IMR-90 (cell line): ENCODE measurements at regions not wholly inside any gene's neighbourhood (a gene's known extent, or its start where the extent isn't known, plus 50 kb on each side); places are given as distances from the start of the nearest gene placed in this dataset.

ENCODE experiments used
- ATAC-seq: fragments of 200-7000 bp; cut with Tn5 transposase; 2 replicates; pipeline ENCODE4 v1.9.1; 2020; ENCODE audit warnings: low read depth, mild to moderate bottlenecking, moderate library complexity
- BruUV-seq: library from RNA; stranded (reverse); fragments of 400-500 nt; replicated peaks from 2 replicates; lab custom pipeline; 2021; lab: Mats Ljungman, UMichigan
- CTCF ChIA-PET: fragments of 300-600 bp; formaldehyde crosslinking; extraction: SDS; loops from one replicate; lab custom pipeline; 2021; ENCODE audit warnings: antibody characterized with exemption; lab: Yijun Ruan, JAX
- POLR2A ChIA-PET: fragments of 300-600 bp; sonication (Branson Sonifier 250); formaldehyde crosslinking; loops from one replicate; lab custom pipeline; 2022; ENCODE audit warnings: antibody characterized with exemption; ENCODE audit not compliant: unreplicated experiment; lab: Charles Lee
- DNase-seq: peaks from one replicate; pipeline ENCODE4 v3.0.0; 2013
- H2AFZ ChIP-seq: replicated peaks from 2 replicates; pipeline ENCODE3; 2013; ENCODE audit warnings: low read length, mild to moderate bottlenecking; ENCODE audit not compliant: poor library complexity
- H2AK5ac ChIP-seq: 2 replicates; pipeline ENCODE4 v1.6.1; 2013; ENCODE audit warnings: low read depth, low read length, inconsistent platforms
- H2AK9ac ChIP-seq: replicated peaks from 2 replicates; pipeline ENCODE3; 2013; ENCODE audit warnings: mild to moderate bottlenecking, low read depth, low read length, moderate library complexity; ENCODE audit not compliant: poor library complexity
- H2BK120ac ChIP-seq: 2 replicates; pipeline ENCODE4 v1.6.1; 2013; ENCODE audit warnings: low read depth, low read length, inconsistent platforms
- H2BK15ac ChIP-seq: 3 replicates; pipeline ENCODE4 v1.6.1; 2013; ENCODE audit warnings: low read depth, low read length, inconsistent platforms
- H2BK20ac ChIP-seq: 2 replicates; pipeline ENCODE4 v1.6.1; 2013; ENCODE audit warnings: low read depth, mild to moderate bottlenecking, inconsistent platforms, low read length, moderate library complexity
- H2BK5ac ChIP-seq: 2 replicates; pipeline ENCODE4 v1.6.1; 2013; ENCODE audit warnings: mild to moderate bottlenecking, low read depth, low read length, inconsistent platforms; ENCODE audit not compliant: poor library complexity, severe bottlenecking
- H3K14ac ChIP-seq: replicated peaks from 2 replicates; pipeline ENCODE4 v1.6.1; 2013; ENCODE audit warnings: low read depth, low read length, inconsistent platforms
- H3K18ac ChIP-seq: 2 replicates; pipeline ENCODE4 v1.6.1; 2013; ENCODE audit warnings: low read depth, low read length, control low read depth
- H3K23ac ChIP-seq: 2 replicates; pipeline ENCODE4 v1.6.1; 2013; ENCODE audit warnings: low read depth, low read length, inconsistent platforms
- H3K27ac ChIP-seq: 2 replicates; pipeline ENCODE4 v1.5.1; 2013; ENCODE audit warnings: mild to moderate bottlenecking, control low read depth, low read length; ENCODE audit not compliant: insufficient read depth
- H3K27me3 ChIP-seq: 2 replicates; pipeline ENCODE4 v1.6.1; 2013; ENCODE audit warnings: low read length; ENCODE audit not compliant: control insufficient read depth, insufficient read depth
- H3K36me3 ChIP-seq: 2 replicates; pipeline ENCODE4 v1.6.1; 2013; ENCODE audit warnings: low read length, mixed read lengths; ENCODE audit not compliant: control insufficient read depth, insufficient read depth
- H3K4ac ChIP-seq: 2 replicates; pipeline ENCODE4 v1.6.1; 2013; ENCODE audit warnings: low read depth, low read length, inconsistent platforms
- H3K4me1 ChIP-seq: 2 replicates; pipeline ENCODE4 v1.6.1; 2013; ENCODE audit warnings: low read length, mixed read lengths; ENCODE audit not compliant: control insufficient read depth, insufficient read depth
- H3K4me2 ChIP-seq: 2 replicates; pipeline ENCODE4 v1.6.1; 2013; ENCODE audit warnings: low read depth, mild to moderate bottlenecking, control low read depth, low read length, moderate library complexity
- H3K4me3 ChIP-seq: 2 replicates; pipeline ENCODE4 v1.5.1; 2013; ENCODE audit warnings: low read depth, mild to moderate bottlenecking, control low read depth, low read length, moderate library complexity; ENCODE audit not compliant: insufficient read depth
- H3K56ac ChIP-seq: 2 replicates; pipeline ENCODE4 v1.6.1; 2013; ENCODE audit warnings: low read length, inconsistent platforms; ENCODE audit not compliant: insufficient read depth; ENCODE audit errors: extremely low read depth
- H3K79me1 ChIP-seq, 2 experiments: 2 replicates each; pipeline ENCODE4 v1.6.1; 2013; ENCODE audit warnings: low read length in 2 of 2, inconsistent platforms in 1 of 2, low read depth in 1 of 2
- H3K9ac ChIP-seq: 2 replicates; pipeline ENCODE4 v1.6.1; 2013; ENCODE audit warnings: low read depth, low read length, control low read depth
- H3K9me1 ChIP-seq: 2 replicates; pipeline ENCODE4 v1.6.1; 2013; ENCODE audit warnings: low read length, inconsistent platforms; ENCODE audit not compliant: insufficient read depth
- H3K9me3 ChIP-seq: 2 replicates; pipeline ENCODE4 v1.6.1; 2013; ENCODE audit warnings: low read length; ENCODE audit not compliant: control insufficient read depth, insufficient read depth
- H4K20me1 ChIP-seq: 2 replicates; pipeline ENCODE4 v1.6.1; 2013; ENCODE audit warnings: low read length, inconsistent platforms; ENCODE audit not compliant: insufficient read depth
- H4K5ac ChIP-seq: 2 replicates; pipeline ENCODE4 v1.6.1; 2013; ENCODE audit warnings: mild to moderate bottlenecking, low read depth, low read length, control low read depth
- H4K8ac ChIP-seq, 2 experiments: 2 replicates each; pipeline ENCODE4 v1.6.1; 2013; ENCODE audit warnings: low read depth in 2 of 2, low read length in 2 of 2, control low read depth in 1 of 2, inconsistent platforms in 1 of 2
- H4K91ac ChIP-seq: 2 replicates; pipeline ENCODE4 v1.6.1; 2013; ENCODE audit warnings: low read depth, low read length, inconsistent platforms; ENCODE audit not compliant: insufficient read depth
- CTCF ChIP-seq: conservative IDR thresholded peaks from 2 replicates; pipeline ENCODE4 v1.5.1; 2012; ENCODE audit warnings: mild to moderate bottlenecking, low read depth, low read length, improper control_type of control experiment
- RAD21 ChIP-seq: IDR thresholded peaks from 2 replicates; pipeline ENCODE4 v1.6.1; 2012; ENCODE audit warnings: low read length, improper control_type of control experiment
- RFX5 ChIP-seq: IDR thresholded peaks from 2 replicates; pipeline ENCODE4 v1.8.0; 2012; ENCODE audit warnings: low read depth, mild to moderate bottlenecking, low read length, moderate library complexity
- SMC3 ChIP-seq: fragments of 150-350 bp; IDR thresholded peaks from 2 replicates; pipeline ENCODE4 v1.6.1; 2016; ENCODE audit warnings: low read depth, mild to moderate bottlenecking, antibody characterized with exemption, low read length, moderate library complexity
- WGBS, 2 experiments: methylation state at CpG; one replicate each; pipeline versions ENCODE4 v1.1.5 to v1.1.7; 2013; ENCODE audit warnings: missing lambda C conversion rate in 2 of 2; ENCODE audit not compliant: insufficient read length in 1 of 2; ENCODE audit errors: extremely low coverage in 2 of 2; 5-methylcytosine and 5-hydroxymethylcytosine counted together
- dilution Hi-C: fragments of 300-500 bp; cut with HindIII; formaldehyde crosslinking; loops from one replicate; pipeline ENCODE4 v1.14.3; 2018; ENCODE audit warnings: low sequenced_read_pairs; ENCODE audit not compliant: unreplicated experiment
- in situ Hi-C: fragments of 300-500 bp; cut with MboI; formaldehyde crosslinking; loops from 3 replicates; pipeline ENCODE4 v1.14.3; 2019; ENCODE audit warnings: low sequenced_read_pairs, inconsistent platforms, mixed read lengths
- intact Hi-C: fragments of 100-400 bp; cut with micrococcal nuclease; formaldehyde crosslinking; loops from 2 replicates; pipeline ENCODE4 v1.10.0; 2022

GRCh38 chr21:18499761-18500376 lies 96.3 kb upstream of the TMPRSS15 start:
- dilution Hi-C loops (no loop called here), in situ Hi-C loops (no loop called here)

More at GRCh38 chr21:18499761-18500376, 96.3 kb upstream of the TMPRSS15 start:
- no peak overlapping the region for H2AFZ ChIP-seq
- TF ChIP-seq RAD21 = peak; percentile 30; the same call in 1 of the 2 replicates
- TF ChIP-seq RFX5 = no peak
- TF ChIP-seq SMC3 = peak; percentile 20; the same call in 1 of the 2 replicates
- peak; percentile 40 for TF ChIP-seq CTCF
- no peak overlapping the region for H3K18ac ChIP-seq
- DNase-seq (peak; percentile 13), ATAC-seq (no peak)
- no peaks in the 10 kb centered on the region for H3K27me3 ChIP-seq
- no peak overlapping the region for H3K4me3 ChIP-seq
- no peak overlapping the region for H3K27ac ChIP-seq
- H4K91ac ChIP-seq = no peak overlapping the region
- no peak overlapping the region for H4K5ac ChIP-seq
- no CpG with 5 or more reads among the region's 4 CpGs for WGBS, 2 experiments
- no peaks in the 10 kb centered on the region for H3K4me1 ChIP-seq
- no peak overlapping the region for H3K56ac ChIP-seq
- no peak overlapping the region for H3K14ac ChIP-seq
- no peak overlapping the region for H3K4me2 ChIP-seq
- no peak overlapping the region for H2BK120ac ChIP-seq
- ChIA-PET CTCF (no interaction called here), POLR2A (no interaction called here)
- peaks cover 2% of the 10 kb centered on the region; the same call in 1 of the 2 replicates for H3K9me3 ChIP-seq
- no peak overlapping the region for H3K4ac ChIP-seq
- no peak overlapping the region for H4K8ac ChIP-seq
- BruUV-seq = no TSS peak
- no peak overlapping the region for H3K23ac ChIP-seq
- no peaks in the 10 kb centered on the region for H3K79me1 ChIP-seq
- no peaks in the 10 kb centered on the region for H3K9me1 ChIP-seq
- intact Hi-C loops = no loop called here
- H2BK15ac ChIP-seq = no peak overlapping the region
- H3K9ac ChIP-seq = no peak overlapping the region
- no peaks in the 10 kb centered on the region for H4K20me1 ChIP-seq
- no peak overlapping the region for H2BK20ac ChIP-seq
- no peak overlapping the region for H2AK5ac ChIP-seq
- H2BK5ac ChIP-seq = no peak overlapping the region
- H2AK9ac ChIP-seq = no peak overlapping the region
- no peaks in the 10 kb centered on the region for H3K36me3 ChIP-seq
